LNCAP (cell line): ENCODE measurements at regions not wholly inside any gene's neighbourhood (a gene's known extent, or its start where the extent isn't known, plus 50 kb on each side); places are given as distances from the start of the nearest gene placed in this dataset.

Experiments
- CTCF ChIP-seq: fragments of 450-650 bp; IDR thresholded peaks from 2 replicates; pipeline ENCODE4 v1.5.1; 2017; ENCODE audit warnings: mild to moderate bottlenecking

GRCh38 chr11:69216647-69217051, 60.9 kb downstream of the SMIM38 start:
- no peak for TF ChIP-seq CTCF

- no peak for TF ChIP-seq CTCF
Measured at GRCh38 chr11:69217276-69218105, 61.8 kb downstream of the SMIM38 start.

GRCh38 chr11:69218271-69218682, 62.5 kb downstream of the SMIM38 start:
- no peak for TF ChIP-seq CTCF

- TF ChIP-seq CTCF = no peak
Measured at GRCh38 chr11:69218946-69219720, 63.4 kb downstream of the SMIM38 start.

GRCh38 chr11:69219991-69220390, 64.3 kb downstream of the SMIM38 start:
- no peak for TF ChIP-seq CTCF

GRCh38 chr11:69220561-69221051, 64.9 kb downstream of the SMIM38 start:
- TF ChIP-seq CTCF = no peak

GRCh38 chr11:69221086-69221485, 65.4 kb downstream of the SMIM38 start:
- no peak for TF ChIP-seq CTCF
